K562 (cell line): ENCODE measurements at regions not wholly inside any gene's neighbourhood (a gene's known extent, or its start where the extent isn't known, plus 50 kb on each side); places are given as distances from the start of the nearest gene placed in this dataset.

Experiments used
- ATAC-seq: fragments of 200-7000 bp; cut with Tn5 transposase; 3 replicates; pipeline ENCODE4 v1.9.1; 2020; ENCODE audit warnings: moderate library complexity
- BruUV-seq: library from RNA; stranded (reverse); fragments of 400-500 nt; replicated peaks from 2 replicates; lab custom pipeline; 2021; lab: Mats Ljungman, UMichigan
- CTCF ChIA-PET: fragments of 300-600 bp; formaldehyde crosslinking; extraction: SDS; loops from one replicate; lab custom pipeline; 2021; ENCODE audit warnings: low intra/inter-chr PET ratio; lab: Yijun Ruan, JAX
- POLR2A ChIA-PET: fragments of 300-600, 350-650 bp; sonication (Branson Sonifier 250); formaldehyde crosslinking; extraction: SDS; loops from one replicate; lab custom pipeline; 2021; ENCODE audit warnings: antibody characterized with exemption, inconsistent platforms; lab: Yijun Ruan, JAX
- DNase-seq, 4 experiments: peaks; one replicate each; pipeline versions ENCODE4 v3.0.0 to v3.0.0-alpha.2; 2011 to 2018; ENCODE audit warnings: low spot score in 3 of 4, mixed read lengths in 3 of 4; ENCODE audit errors: extremely low read depth in 1 of 4
- FAIRE-seq: peaks from 2 replicates; lab custom pipeline; 2011; peaks lifted over from hg19 to GRCh38; lab: Jason Lieb, UNC
- H2AFZ ChIP-seq: 2 replicates; pipeline ENCODE4 v1.6.0; 2011; ENCODE audit warnings: low read depth, low read length, control low read depth, inconsistent platforms
- H3K27ac ChIP-seq: fragments of 200-600 bp; 3 replicates; pipeline ENCODE4 v1.8.0; 2011; ENCODE audit warnings: low read depth, mild to moderate bottlenecking, control low read depth, inconsistent platforms, low read length, moderate library complexity, mixed read lengths; ENCODE audit errors: extremely low read depth
- H3K27me3 ChIP-seq, 2 experiments: fragments of 300-600 bp in 1 of 2; 2 replicates in 1 of 2; 3 replicates in 1 of 2; pipeline versions ENCODE4 v1.6.0 to v1.8.0; 2011; ENCODE audit warnings: inconsistent platforms in 2 of 2, low read length in 2 of 2, mild to moderate bottlenecking in 1 of 2, mixed read lengths in 1 of 2, moderate library complexity in 1 of 2; ENCODE audit not compliant: control insufficient read depth in 2 of 2, insufficient read depth in 2 of 2
- H3K36me3 ChIP-seq: fragments of 300-600 bp; 3 replicates; pipeline ENCODE4 v1.8.0; 2011; ENCODE audit warnings: mild to moderate bottlenecking, low read length, inconsistent platforms; ENCODE audit not compliant: control insufficient read depth, insufficient read depth
- H3K4me1 ChIP-seq, 2 experiments: fragments of 200-600 bp in 1 of 2; replicated peaks in 1 of 2; 2 replicates in 1 of 2; 3 replicates in 1 of 2; pipeline versions ENCODE4 v1.5.1 to v1.8.0; 2011; ENCODE audit warnings: inconsistent platforms in 2 of 2, low read length in 2 of 2, mild to moderate bottlenecking in 1 of 2, mixed read lengths in 1 of 2, moderate library complexity in 1 of 2; ENCODE audit not compliant: control insufficient read depth in 2 of 2, insufficient read depth in 2 of 2
- H3K4me2 ChIP-seq: 2 replicates; pipeline ENCODE4 v1.6.1; 2011; ENCODE audit warnings: low read length, control low read depth, inconsistent platforms, mixed read lengths; ENCODE audit not compliant: insufficient read depth
- H3K4me3 ChIP-seq: fragments of 200-600 bp; sonication (generic), shearing (Covaris generic); 2 replicates; pipeline ENCODE4 v1.5.1; 2016; ENCODE audit warnings: control low read depth, inconsistent platforms
- H3K79me2 ChIP-seq: fragments of 200-600 bp; 3 replicates; pipeline ENCODE4 v1.8.0; 2011; ENCODE audit warnings: low read length, inconsistent platforms; ENCODE audit not compliant: control insufficient read depth, insufficient read depth
- H3K9ac ChIP-seq, 2 experiments: 2 replicates each; pipeline versions ENCODE4 v1.6.0 to v1.6.1; 2011; ENCODE audit warnings: low read depth in 2 of 2, low read length in 2 of 2, control low read depth in 1 of 2, inconsistent platforms in 1 of 2, mild to moderate bottlenecking in 1 of 2, mixed read lengths in 1 of 2; ENCODE audit not compliant: insufficient read depth in 1 of 2
- H3K9me1 ChIP-seq: one replicate; pipeline ENCODE4 v1.6.0; 2011; ENCODE audit warnings: inconsistent platforms, mild to moderate bottlenecking, low read length, moderate library complexity; ENCODE audit not compliant: control insufficient read depth, insufficient read depth
- H3K9me3 ChIP-seq: replicated peaks from 2 replicates; pipeline ENCODE4 v1.5.1; 2011; ENCODE audit warnings: low read depth, low read length, inconsistent platforms; ENCODE audit not compliant: control insufficient read depth, insufficient read depth
- H4K20me1 ChIP-seq: replicated peaks from 2 replicates; pipeline ENCODE4 v1.6.1; 2011; ENCODE audit warnings: low read length, inconsistent platforms, mixed read lengths; ENCODE audit not compliant: control insufficient read depth, insufficient read depth
- BRD9 ChIP-seq: fragments of 450-650 bp; IDR thresholded peaks from 2 replicates; pipeline ENCODE4 v1.6.1; 2018; ENCODE audit warnings: low read depth; ENCODE audit not compliant: partially characterized antibody
- LCOR ChIP-seq: sonication (generic); formaldehyde crosslinking; IDR thresholded peaks from 2 replicates; pipeline ENCODE4 v1.8.0; 2022; ENCODE audit warnings: mild to moderate bottlenecking, missing genetic modification reagents
- MAFF ChIP-seq: IDR thresholded peaks from 2 replicates; pipeline ENCODE4 v1.6.1; 2012; ENCODE audit warnings: low read length, improper control_type of control experiment
- MAFG ChIP-seq: fragments of 450-650 bp; conservative IDR thresholded peaks from 2 replicates; pipeline ENCODE4 v1.6.1; 2016; ENCODE audit warnings: missing genetic modification characterization, missing compliant biosample characterization
- MAFK ChIP-seq: IDR thresholded peaks from 2 replicates; pipeline ENCODE4 v1.6.1; 2011; ENCODE audit warnings: low read length, improper control_type of control experiment
- MECOM ChIP-seq: fragments of 250-450 bp; sonication (Bioruptor Pico); IDR thresholded peaks from 2 replicates; pipeline ENCODE4 v1.8.0; 2022; ENCODE audit warnings: inconsistent platforms
- PRPF4 ChIP-seq: fragments of 200-400 bp; formaldehyde crosslinking; IDR thresholded peaks from one replicate; pipeline ENCODE4 v1.6.1; 2017; ENCODE audit warnings: low read length, low read depth, mild to moderate bottlenecking; ENCODE audit not compliant: insufficient read depth, poor library complexity, severe bottlenecking
- SLC30A9 ChIP-seq: fragments of 250-450 bp; sonication (Bioruptor Pico); IDR thresholded peaks from 2 replicates; pipeline ENCODE4 v1.8.0; 2022; ENCODE audit warnings: mild to moderate bottlenecking, moderate library complexity
- SREBF2 ChIP-seq: sonication (generic); formaldehyde crosslinking; IDR thresholded peaks from 2 replicates; pipeline ENCODE4 v1.4.0; 2020; ENCODE audit warnings: mild to moderate bottlenecking, missing genetic modification reagents
- WHSC1 ChIP-seq: IDR thresholded peaks from one replicate; pipeline ENCODE4 v1.6.1; 2012; ENCODE audit warnings: low read length, control low read depth, inconsistent platforms
- ZC3H4 ChIP-seq: sonication (generic); formaldehyde crosslinking; IDR thresholded peaks from 2 replicates; pipeline ENCODE4 v1.9.0; 2021; ENCODE audit warnings: missing genetic modification reagents, borderline replicate concordance
- ZNF3 ChIP-seq: fragments of 250-450 bp; sonication (Bioruptor Pico); IDR thresholded peaks from 2 replicates; pipeline ENCODE4 v1.5.0; 2021; ENCODE audit warnings: mild to moderate bottlenecking, moderate library complexity
- ZNF316 ChIP-seq: fragments of 450-650 bp; IDR thresholded peaks from 2 replicates; pipeline ENCODE4 v1.6.1; 2016
- ZNF41 ChIP-seq: fragments of 250-450 bp; sonication (Bioruptor Pico); conservative IDR thresholded peaks from 2 replicates; pipeline ENCODE4 v1.4.0; 2020; ENCODE audit warnings: mild to moderate bottlenecking
- WGBS: fragments of 100-300 bp; shearing (Covaris generic); methylation state at CpG from one replicate; pipeline ENCODE4 v1.1.6; 2016; ENCODE audit warnings: low coverage, mixed read lengths; ENCODE audit not compliant: insufficient coverage; ENCODE audit errors: missing lambda C conversion rate; 5-methylcytosine and 5-hydroxymethylcytosine counted together
- in situ Hi-C: fragments of 300-500 bp; cut with MboI; formaldehyde crosslinking; loops from 4 replicates; pipeline ENCODE4 v1.15.0; 2018; ENCODE audit warnings: inconsistent platforms, mixed read lengths
- intact Hi-C: fragments of 100-400 bp; cut with micrococcal nuclease; formaldehyde crosslinking; loops from 2 replicates; pipeline ENCODE4 v1.14.2; 2022
- TF ChIP-seq, protein P1 (sequence below): fragments of 450-650 bp; IDR thresholded peaks from 2 replicates; pipeline ENCODE4 v1.6.1; 2017; ENCODE audit warnings: antibody characterized with exemption
- TF ChIP-seq, protein P2 (sequence below): fragments of 450-650 bp; IDR thresholded peaks from 2 replicates; pipeline ENCODE4 v1.6.1; 2018; ENCODE audit warnings: mild to moderate bottlenecking, low read depth; ENCODE audit not compliant: partially characterized antibody

DNA sequence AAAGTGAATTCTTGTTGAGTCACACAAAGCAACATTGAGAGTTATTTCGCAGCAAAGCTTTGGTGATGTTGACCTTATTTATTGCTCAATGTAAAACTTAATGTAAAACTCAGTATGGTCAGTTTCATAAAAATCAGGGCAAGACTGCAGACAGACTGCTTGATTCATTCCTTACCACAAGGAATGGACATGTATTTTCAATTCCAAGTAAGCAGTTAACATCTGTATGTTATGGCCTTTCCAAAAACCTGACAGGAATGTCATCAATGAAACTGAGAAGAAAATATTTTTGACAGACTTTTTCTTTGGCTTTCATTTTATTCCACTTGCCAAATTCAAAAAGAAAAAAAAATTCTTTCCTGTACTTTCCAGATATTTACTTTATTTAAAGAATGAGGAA, 488.3 kb downstream of the ANKRD50 start:
- no peaks in the 10 kb centered on the region for H3K4me1 ChIP-seq
- POLR2A ChIA-PET: no interaction called here
- in situ Hi-C loops: no loop called here
- H3K9ac ChIP-seq: no peak overlapping the region
- no peak overlapping the region for H3K27ac ChIP-seq
- H3K9me3 ChIP-seq: 0 out of 2 replicates have a peak, but pooled peaks cover 2% of the 10 kb centered on the region
- WGBS: 4% methylated on average over 1 of the region's 1 CpG
- CTCF ChIA-PET: interaction anchor here (0.5 kb wide), 1 partner anchor 35 kb away, joined by 4 read pairs; no protein-coding TSS in a partner anchor
- no peaks in the 10 kb centered on the region for H3K9me1 ChIP-seq
- no peaks in the 10 kb centered on the region for H3K27me3 ChIP-seq
- no peak overlapping the region for H2AFZ ChIP-seq
- no peak for FAIRE-seq
- H3K4me2 ChIP-seq: no peak overlapping the region
- no peak overlapping the region for H3K4me3 ChIP-seq
- no peak for TF ChIP-seq BRD9
- no peak for TF ChIP-seq MECOM (CRISPR knock-in tag)
- TF ChIP-seq LCOR (CRISPR knock-in tag): no peak
- TF ChIP-seq WHSC1: no peak
- TF ChIP-seq SREBF2 (CRISPR knock-in tag): no peak
- TF ChIP-seq, all 486 proteins: peak for 0
- no TSS peak for BruUV-seq
- no peak for DNase-seq
- intact Hi-C loops: no loop called here
- Histone ChIP-seq H3K79me2 (no peaks in the 10 kb centered on the region), H4K20me1 (no peaks in the 10 kb centered on the region), H3K36me3 (no peaks in the 10 kb centered on the region)
- no peak for ATAC-seq

DNA sequence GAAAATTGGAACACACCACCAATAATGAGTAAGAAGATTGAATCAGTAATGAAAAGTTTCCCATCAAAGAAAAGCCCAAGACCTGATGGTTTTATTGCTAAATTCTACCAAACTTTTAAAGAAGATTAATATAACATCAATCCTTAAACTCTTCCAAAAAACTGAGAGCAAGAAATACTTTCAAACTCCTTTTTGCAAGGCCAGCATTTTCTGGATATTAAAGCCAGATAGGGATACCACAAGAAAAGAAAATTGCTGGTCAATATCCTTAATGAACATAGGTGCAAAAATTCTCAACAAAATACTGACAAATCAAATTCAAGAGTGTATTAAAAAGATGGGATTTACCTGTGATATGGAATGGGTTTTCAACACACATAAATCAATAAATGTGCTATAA, 484.6 kb downstream of the ANKRD50 start:
- DNase-seq: no peak
- Histone ChIP-seq H3K4me2 (no peak overlapping the region), H3K27me3 (no peaks in the 10 kb centered on the region), H3K4me3 (no peak overlapping the region), H2AFZ (no peak overlapping the region), H3K9me3 (no peaks in the 10 kb centered on the region), H3K79me2 (no peaks in the 10 kb centered on the region), H3K9me1 (no peaks in the 10 kb centered on the region), H3K36me3 (no peaks in the 10 kb centered on the region), H3K27ac (no peak overlapping the region), H3K9ac (no peak overlapping the region), H3K4me1 (no peaks in the 10 kb centered on the region), H4K20me1 (no peaks in the 10 kb centered on the region)
- FAIRE-seq: no peak
- ChIA-PET POLR2A (no interaction called here), CTCF (no interaction called here)
- intact Hi-C loops (no loop called here), in situ Hi-C loops (no loop called here)
- ATAC-seq: no peak
- no TSS peak for BruUV-seq
- TF ChIP-seq MAFG (tag) (0 out of 2 replicates have a peak, but pooled peaks have one; percentile 11), ZNF3 (CRISPR knock-in tag) (no peak), ZNF41 (CRISPR knock-in tag) (no peak), MAFK (peak; percentile 19; the same call in 1 of the 2 replicates), ZC3H4 (no peak), ZNF316 (peak; percentile 27; the same call in 1 of the 2 replicates), PRPF4 (no peak), MAFF (peak; percentile 19; the same call in 1 of the 2 replicates), SLC30A9 (CRISPR knock-in tag) (no peak)
- TF ChIP-seq, protein P1, sequence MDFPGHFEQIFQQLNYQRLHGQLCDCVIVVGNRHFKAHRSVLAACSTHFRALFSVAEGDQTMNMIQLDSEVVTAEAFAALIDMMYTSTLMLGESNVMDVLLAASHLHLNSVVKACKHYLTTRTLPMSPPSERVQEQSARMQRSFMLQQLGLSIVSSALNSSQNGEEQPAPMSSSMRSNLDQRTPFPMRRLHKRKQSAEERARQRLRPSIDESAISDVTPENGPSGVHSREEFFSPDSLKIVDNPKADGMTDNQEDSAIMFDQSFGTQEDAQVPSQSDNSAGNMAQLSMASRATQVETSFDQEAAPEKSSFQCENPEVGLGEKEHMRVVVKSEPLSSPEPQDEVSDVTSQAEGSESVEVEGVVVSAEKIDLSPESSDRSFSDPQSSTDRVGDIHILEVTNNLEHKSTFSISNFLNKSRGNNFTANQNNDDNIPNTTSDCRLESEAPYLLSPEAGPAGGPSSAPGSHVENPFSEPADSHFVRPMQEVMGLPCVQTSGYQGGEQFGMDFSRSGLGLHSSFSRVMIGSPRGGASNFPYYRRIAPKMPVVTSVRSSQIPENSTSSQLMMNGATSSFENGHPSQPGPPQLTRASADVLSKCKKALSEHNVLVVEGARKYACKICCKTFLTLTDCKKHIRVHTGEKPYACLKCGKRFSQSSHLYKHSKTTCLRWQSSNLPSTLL: no peak
- TF ChIP-seq, protein P2, sequence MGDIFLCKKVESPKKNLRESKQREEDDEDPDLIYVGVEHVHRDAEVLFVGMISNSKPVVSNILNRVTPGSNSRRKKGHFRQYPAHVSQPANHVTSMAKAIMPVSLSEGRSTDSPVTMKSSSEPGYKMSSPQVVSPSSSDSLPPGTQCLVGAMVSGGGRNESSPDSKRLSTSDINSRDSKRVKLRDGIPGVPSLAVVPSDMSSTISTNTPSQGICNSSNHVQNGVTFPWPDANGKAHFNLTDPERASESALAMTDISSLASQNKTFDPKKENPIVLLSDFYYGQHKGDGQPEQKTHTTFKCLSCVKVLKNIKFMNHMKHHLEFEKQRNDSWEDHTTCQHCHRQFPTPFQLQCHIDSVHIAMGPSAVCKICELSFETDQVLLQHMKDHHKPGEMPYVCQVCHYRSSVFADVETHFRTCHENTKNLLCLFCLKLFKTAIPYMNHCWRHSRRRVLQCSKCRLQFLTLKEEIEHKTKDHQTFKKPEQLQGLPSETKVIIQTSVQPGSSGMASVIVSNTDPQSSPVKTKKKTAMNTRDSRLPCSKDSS: no peak
